ENCODE measurements at regions not wholly inside any gene's neighbourhood (a gene's known extent, or its start where the extent isn't known, plus 50 kb on each side); places are given as distances from the start of the nearest gene placed in this dataset.

- H2AFZ ChIP-seq (ENCODE audit: control insufficient read depth, low read length), result no peak overlapping the region
- no peak overlapping the region for H3K4me2 ChIP-seq (ENCODE audit: control insufficient read depth, extremely low read depth, insufficient read depth, low read depth, low read length)
- H3K9ac ChIP-seq (ENCODE audit: control insufficient read depth, extremely low read depth, insufficient read depth, low read length), result no peak overlapping the region
- H3K4me1 ChIP-seq (ENCODE audit: control insufficient read depth, extremely low read depth, insufficient read depth, low read length), result no peaks in the 10 kb centered on the region
- no peak for TF ChIP-seq CTCF (optimal IDR thresholded peaks at IDR 0.05 in 1 of 3, IDR thresholded peaks at IDR 0.05 in 1 of 3, conservative IDR thresholded peaks at IDR 0.05 in 1 of 3; ENCODE audit: extremely low read depth in 1 of 3, insufficient read depth in 2 of 3, low read length in 3 of 3)
- TF ChIP-seq EZH2 (IDR thresholded peaks at IDR 0.05; ENCODE audit: low read length), result no peak
- dilution Hi-C loops (cut with MboI; ENCODE audit: extremely low pct_ligation_motif_present, low sequenced_read_pairs), result no loop called here
- H3K9me1 ChIP-seq (ENCODE audit: control insufficient read depth, extremely low read depth, insufficient read depth, low read length), result no peaks in the 10 kb centered on the region
- H4K20me1 ChIP-seq (ENCODE audit: control insufficient read depth, extremely low read depth, insufficient read depth, low read length), result no peaks in the 10 kb centered on the region
- H3K9me3 ChIP-seq (ENCODE audit: control insufficient read depth, low read depth, low read length), result no peaks in the 10 kb centered on the region
- H3K79me2 ChIP-seq (ENCODE audit: control insufficient read depth, insufficient read depth, low read length), result no peaks in the 10 kb centered on the region
- H3K27me3 ChIP-seq (ENCODE audit: control insufficient read depth, extremely low read depth, insufficient read depth, low read length), result no peaks in the 10 kb centered on the region
- H3K36me3 ChIP-seq (ENCODE audit: control insufficient read depth in 2 of 2, extremely low read depth in 1 of 2, insufficient read depth in 2 of 2, low read length in 2 of 2), result no peaks in the 10 kb centered on the region
- FAIRE-seq (no peak), DNase-seq (ENCODE audit: low read depth, low spot score) (no peak)
- H3K4me3 ChIP-seq (ENCODE audit: control insufficient read depth in 2 of 3, extremely low read depth in 1 of 3, insufficient read depth in 2 of 3, low read depth in 1 of 3, low read length in 3 of 3), result no peak overlapping the region
- no peak overlapping the region for H3K27ac ChIP-seq (ENCODE audit: control insufficient read depth, insufficient read depth, low read length)
Measured at GRCh38 chr16:35690413-35690812, 2231.0 kb downstream of the TP53TG3F start.

GRCh38 chr16:35691057-35691456, 2231.6 kb downstream of the TP53TG3F start:
- Histone ChIP-seq H3K27ac (ENCODE audit: control insufficient read depth, insufficient read depth, low read length) (no peak overlapping the region), H3K4me3 (ENCODE audit: control insufficient read depth in 2 of 3, extremely low read depth in 1 of 3, insufficient read depth in 2 of 3, low read depth in 1 of 3, low read length in 3 of 3) (no peak overlapping the region), H4K20me1 (ENCODE audit: control insufficient read depth, extremely low read depth, insufficient read depth, low read length) (no peaks in the 10 kb centered on the region), H3K4me2 (ENCODE audit: control insufficient read depth, extremely low read depth, insufficient read depth, low read depth, low read length) (no peak overlapping the region), H3K9me3 (ENCODE audit: control insufficient read depth, low read depth, low read length) (no peaks in the 10 kb centered on the region), H3K36me3 (ENCODE audit: control insufficient read depth in 2 of 2, extremely low read depth in 1 of 2, insufficient read depth in 2 of 2, low read length in 2 of 2) (no peaks in the 10 kb centered on the region), H2AFZ (ENCODE audit: control insufficient read depth, low read length) (no peak overlapping the region), H3K79me2 (ENCODE audit: control insufficient read depth, insufficient read depth, low read length) (no peaks in the 10 kb centered on the region), H3K9ac (ENCODE audit: control insufficient read depth, extremely low read depth, insufficient read depth, low read length) (no peak overlapping the region), H3K27me3 (ENCODE audit: control insufficient read depth, extremely low read depth, insufficient read depth, low read length) (no peaks in the 10 kb centered on the region), H3K9me1 (ENCODE audit: control insufficient read depth, extremely low read depth, insufficient read depth, low read length) (no peaks in the 10 kb centered on the region), H3K4me1 (ENCODE audit: control insufficient read depth, extremely low read depth, insufficient read depth, low read length) (no peaks in the 10 kb centered on the region)
- no peak for TF ChIP-seq EZH2 (IDR thresholded peaks at IDR 0.05; ENCODE audit: low read length)
- TF ChIP-seq CTCF (optimal IDR thresholded peaks at IDR 0.05 in 1 of 3, IDR thresholded peaks at IDR 0.05 in 1 of 3, conservative IDR thresholded peaks at IDR 0.05 in 1 of 3; ENCODE audit: extremely low read depth in 1 of 3, insufficient read depth in 2 of 3, low read length in 3 of 3), result no peak
- DNase-seq (ENCODE audit: low read depth, low spot score), result no peak
- dilution Hi-C loops (cut with MboI; ENCODE audit: extremely low pct_ligation_motif_present, low sequenced_read_pairs), result no loop called here
- FAIRE-seq, result no peak

Measured in keratinocyte (primary cell).